Left ventricle myocardium inferior (tissue), 1 donor: ENCODE measurements at regions not wholly inside any gene's neighbourhood (a gene's known extent, or its start where the extent isn't known, plus 50 kb on each side); places are given as distances from the start of the nearest gene placed in this dataset.

Experiments used
- DNase-seq: peaks from one replicate; pipeline ENCODE4 v3.0.0-alpha.2; 2020
- H3K27ac ChIP-seq: fragments of 200-600 bp; replicated peaks from 2 replicates; pipeline ENCODE4 v1.8.0; 2021
- H3K27me3 ChIP-seq: fragments of 200-600 bp; 2 replicates; pipeline ENCODE4 v1.8.0; 2021; ENCODE audit warnings: low read depth
- H3K36me3 ChIP-seq: fragments of 200-600 bp; 2 replicates; pipeline ENCODE4 v1.8.0; 2021
- H3K4me1 ChIP-seq: fragments of 200-600 bp; 2 replicates; pipeline ENCODE4 v1.8.0; 2021
- H3K4me3 ChIP-seq: fragments of 200-600 bp; 2 replicates; pipeline ENCODE4 v1.8.0; 2021; ENCODE audit warnings: mild to moderate bottlenecking, moderate library complexity
- H3K9me3 ChIP-seq: fragments of 200-600 bp; replicated peaks from 2 replicates; pipeline ENCODE4 v1.8.0; 2021
- CTCF ChIP-seq: fragments of 200-600 bp; IDR thresholded peaks from 2 replicates; pipeline ENCODE4 v1.8.0; 2021; ENCODE audit warnings: antibody characterized with exemption, mild to moderate bottlenecking, borderline replicate concordance
- intact Hi-C: fragments of 100-400 bp; cut with micrococcal nuclease; formaldehyde crosslinking; loops from one replicate; pipeline ENCODE4 v1.11.0; 2022
- donor health status: DM: no; HTN: yes; CAD: no; lungs with severe emphysema.

GRCh38 chr10:3497581-3497980, 287.4 kb downstream of the KLF6 start:
- no peak for TF ChIP-seq CTCF
- DNase-seq: no peak

GRCh38 chr10:3496138-3496537, 288.9 kb downstream of the KLF6 start:
- no peak for TF ChIP-seq CTCF
- Histone ChIP-seq H3K9me3 (no peaks in the 10 kb centered on the region), H3K4me3 (no peak overlapping the region), H3K4me1 (peaks cover 28% of the 10 kb centered on the region), H3K27me3 (no peaks in the 10 kb centered on the region), H3K36me3 (no peaks in the 10 kb centered on the region), H3K27ac (no peak overlapping the region)
- DNase-seq: no peak
- intact Hi-C loops: no loop called here

More at GRCh38 chr10:3497581-3497980, 287.4 kb downstream of the KLF6 start:
- Histone ChIP-seq H3K36me3 (no peaks in the 10 kb centered on the region), H3K27me3 (no peaks in the 10 kb centered on the region), H3K9me3 (no peaks in the 10 kb centered on the region), H3K4me3 (no peak overlapping the region), H3K27ac (no peak overlapping the region), H3K4me1 (peaks cover 41% of the 10 kb centered on the region)
- intact Hi-C loops: no loop called here

DNA sequence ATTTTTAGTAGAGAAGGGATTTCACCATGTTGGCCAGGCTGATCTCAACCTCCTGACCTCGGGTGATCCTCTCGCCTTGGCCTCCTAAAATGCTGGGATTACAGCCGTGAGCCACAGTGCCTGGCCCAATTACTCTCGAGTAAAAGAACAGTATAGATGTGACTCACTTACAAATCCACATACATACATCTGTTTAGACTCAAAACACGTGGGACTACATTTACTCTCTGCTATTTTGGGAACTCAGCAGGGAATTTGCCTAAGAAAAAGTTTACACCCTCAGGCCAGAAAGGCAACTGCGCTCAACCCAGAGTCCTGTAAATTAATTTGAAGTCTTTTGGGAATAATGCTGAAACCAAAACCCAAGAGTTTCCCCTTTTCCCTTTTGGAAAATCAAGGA, 289.7 kb downstream of the KLF6 start:
- no peak for DNase-seq
- TF ChIP-seq CTCF: no peak
- Histone ChIP-seq H3K36me3 (no peaks in the 10 kb centered on the region), H3K27ac (peak overlapping the region; percentile 78), H3K4me1 (peaks cover 23% of the 10 kb centered on the region), H3K4me3 (peak overlapping the region; percentile 52), H3K9me3 (no peaks in the 10 kb centered on the region), H3K27me3 (no peaks in the 10 kb centered on the region)
- intact Hi-C loops: no loop called here

- Histone ChIP-seq H3K36me3 (no peaks in the 10 kb centered on the region), H3K9me3 (no peaks in the 10 kb centered on the region), H3K27me3 (no peaks in the 10 kb centered on the region), H3K4me1 (peaks cover 19% of the 10 kb centered on the region), H3K4me3 (peak overlapping the region; percentile 52), H3K27ac (peak overlapping the region; percentile 78)
- no peak for TF ChIP-seq CTCF
- intact Hi-C loops: no loop called here
- DNase-seq: no peak
Measured at GRCh38 chr10:3494838-3495230, 290.2 kb downstream of the KLF6 start.

- peak overlapping the region; percentile 78 for H3K27ac ChIP-seq
- no peaks in the 10 kb centered on the region for H3K9me3 ChIP-seq
- DNase-seq: no peak
- intact Hi-C loops: no loop called here
- H3K4me3 ChIP-seq: peak overlapping the region; percentile 52
- no peaks in the 10 kb centered on the region for H3K36me3 ChIP-seq
- H3K27me3 ChIP-seq: no peaks in the 10 kb centered on the region
- TF ChIP-seq CTCF: no peak
- H3K4me1 ChIP-seq: peaks cover 14% of the 10 kb centered on the region
Measured at GRCh38 chr10:3494131-3494837, 290.7 kb downstream of the KLF6 start.
